ENCODE measurements at regions not wholly inside any gene's neighbourhood (a gene's known extent, or its start where the extent isn't known, plus 50 kb on each side); places are given as distances from the start of the nearest gene placed in this dataset.

DNA sequence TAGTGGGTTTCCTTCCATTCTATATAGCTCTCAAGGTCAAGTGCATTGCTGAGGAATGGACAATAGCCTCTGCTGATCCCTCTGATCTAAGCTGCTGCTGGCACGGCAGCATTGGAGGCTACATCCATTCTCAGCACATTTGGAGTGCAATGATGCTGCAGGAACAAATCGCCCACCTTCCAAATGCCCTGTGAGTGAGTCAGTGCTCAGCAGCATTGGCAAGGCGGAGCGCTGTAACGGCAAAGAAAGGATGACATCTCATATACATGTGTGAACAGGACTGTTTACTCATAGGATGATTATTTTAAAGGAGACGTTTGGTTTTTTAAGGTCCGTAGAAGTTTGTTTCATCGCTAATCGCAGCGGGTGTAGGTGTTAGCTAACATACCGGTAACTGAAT, 408.7 kb downstream of the ARHGEF28 start:
- no peak for DNase-seq (ENCODE audit: low read depth)
- H3K4me3 ChIP-seq (ENCODE audit: low read depth, low read length), result no peak overlapping the region
- TF ChIP-seq, protein P1, sequence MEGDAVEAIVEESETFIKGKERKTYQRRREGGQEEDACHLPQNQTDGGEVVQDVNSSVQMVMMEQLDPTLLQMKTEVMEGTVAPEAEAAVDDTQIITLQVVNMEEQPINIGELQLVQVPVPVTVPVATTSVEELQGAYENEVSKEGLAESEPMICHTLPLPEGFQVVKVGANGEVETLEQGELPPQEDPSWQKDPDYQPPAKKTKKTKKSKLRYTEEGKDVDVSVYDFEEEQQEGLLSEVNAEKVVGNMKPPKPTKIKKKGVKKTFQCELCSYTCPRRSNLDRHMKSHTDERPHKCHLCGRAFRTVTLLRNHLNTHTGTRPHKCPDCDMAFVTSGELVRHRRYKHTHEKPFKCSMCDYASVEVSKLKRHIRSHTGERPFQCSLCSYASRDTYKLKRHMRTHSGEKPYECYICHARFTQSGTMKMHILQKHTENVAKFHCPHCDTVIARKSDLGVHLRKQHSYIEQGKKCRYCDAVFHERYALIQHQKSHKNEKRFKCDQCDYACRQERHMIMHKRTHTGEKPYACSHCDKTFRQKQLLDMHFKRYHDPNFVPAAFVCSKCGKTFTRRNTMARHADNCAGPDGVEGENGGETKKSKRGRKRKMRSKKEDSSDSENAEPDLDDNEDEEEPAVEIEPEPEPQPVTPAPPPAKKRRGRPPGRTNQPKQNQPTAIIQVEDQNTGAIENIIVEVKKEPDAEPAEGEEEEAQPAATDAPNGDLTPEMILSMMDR (IDR thresholded peaks at IDR 0.05; ENCODE audit: insufficient read depth, low read depth, low read length, missing control alignments), result no peak

DNA sequence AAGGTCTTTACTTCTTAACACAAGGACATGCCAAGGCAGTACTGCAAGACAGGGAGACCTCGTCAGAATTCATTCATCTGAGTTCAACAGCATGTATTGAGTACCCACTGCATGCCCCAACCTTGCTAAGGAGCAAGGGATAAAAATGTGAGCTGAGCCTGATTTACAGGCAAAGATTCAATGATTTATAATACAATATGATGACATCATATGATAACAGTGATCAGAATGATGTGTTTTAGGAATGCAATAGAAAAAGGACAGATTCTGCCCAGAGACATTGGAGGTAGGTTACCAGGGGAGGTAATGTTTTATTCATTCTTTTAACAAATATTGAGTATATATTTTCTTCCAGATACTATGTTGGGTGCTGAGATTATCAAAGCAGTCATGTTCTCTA, 406.6 kb downstream of the ARHGEF28 start:
- H3K4me3 ChIP-seq (ENCODE audit: low read depth, low read length), result no peak overlapping the region
- DNase-seq (ENCODE audit: low read depth), result no peak
- TF ChIP-seq, protein P1 (IDR thresholded peaks at IDR 0.05; ENCODE audit: insufficient read depth, low read depth, low read length, missing control alignments), result no peak

DNA sequence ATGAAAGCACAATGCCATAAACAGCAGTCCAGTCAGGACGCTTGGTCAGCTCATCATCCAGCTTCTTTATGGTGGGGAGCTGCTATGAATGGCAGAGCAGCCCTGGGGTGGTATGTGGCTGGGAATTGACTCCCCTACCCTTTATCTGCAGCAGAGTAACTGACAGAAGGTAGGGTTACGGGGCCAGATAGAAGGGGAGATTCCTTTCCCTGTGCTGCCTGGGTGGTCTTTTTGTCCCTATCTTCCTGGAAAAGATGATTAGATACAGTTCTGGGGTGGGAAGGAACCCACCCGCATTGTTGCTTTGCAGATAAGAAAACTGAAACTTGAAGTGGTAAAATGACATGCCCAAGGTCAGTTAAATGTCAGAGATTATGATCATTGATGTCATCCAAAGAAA, 405.5 kb downstream of the ARHGEF28 start:
- no peak for DNase-seq (ENCODE audit: low read depth)
- TF ChIP-seq, protein P1 (IDR thresholded peaks at IDR 0.05; ENCODE audit: insufficient read depth, low read depth, low read length, missing control alignments), result no peak

DNA sequence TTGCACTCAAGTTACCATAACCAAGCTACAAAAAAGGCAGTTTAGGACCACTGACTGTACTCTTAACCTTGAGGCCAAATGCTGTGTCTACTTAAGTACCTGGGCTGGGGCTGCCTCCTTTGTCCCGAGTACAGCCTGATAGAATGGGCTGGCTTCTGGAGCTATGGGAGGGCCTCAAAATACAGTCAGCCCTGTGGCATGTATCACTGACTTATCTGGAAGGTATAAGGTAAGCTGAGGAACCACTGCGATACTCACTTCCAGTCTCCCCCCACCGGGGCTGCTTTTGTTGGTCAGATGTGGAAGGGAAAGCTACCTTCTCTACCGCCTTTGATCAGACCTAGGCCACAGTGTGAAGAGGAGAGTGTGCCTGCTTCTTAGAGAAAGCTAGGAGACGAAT, 404.8 kb downstream of the ARHGEF28 start:
- TF ChIP-seq, protein P1 (IDR thresholded peaks at IDR 0.05; ENCODE audit: insufficient read depth, low read depth, low read length, missing control alignments), result no peak
- DNase-seq (ENCODE audit: low read depth), result no peak
- no peak overlapping the region for H3K4me3 ChIP-seq (ENCODE audit: low read depth, low read length)

More for the DNA sequence above, 405.5 kb downstream of the ARHGEF28 start:
- no peak overlapping the region for H3K4me3 ChIP-seq (ENCODE audit: low read depth, low read length)

DNA sequence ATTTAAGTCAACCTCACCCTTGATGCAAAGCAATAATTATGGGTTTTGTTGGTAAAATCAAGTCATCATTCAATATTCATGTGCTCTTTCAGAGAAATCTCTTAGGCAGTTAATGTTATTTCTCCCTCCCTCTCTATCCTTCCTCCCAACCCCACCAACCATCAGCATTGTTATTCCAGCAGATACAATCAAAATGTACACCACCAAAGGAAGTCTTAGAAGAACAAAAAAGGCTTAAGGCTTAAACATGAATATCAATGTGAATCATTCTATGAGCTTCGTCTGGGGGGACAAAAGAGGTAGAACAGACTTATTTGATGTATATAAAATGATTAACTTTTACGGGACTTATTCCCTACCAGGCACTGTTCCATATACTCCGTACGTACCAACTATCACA, 404.4 kb downstream of the ARHGEF28 start:
- H3K4me3 ChIP-seq (ENCODE audit: low read depth, low read length), result no peak overlapping the region
- DNase-seq (ENCODE audit: low read depth), result no peak
- TF ChIP-seq, protein P1 (IDR thresholded peaks at IDR 0.05; ENCODE audit: insufficient read depth, low read depth, low read length, missing control alignments), result no peak

DNA sequence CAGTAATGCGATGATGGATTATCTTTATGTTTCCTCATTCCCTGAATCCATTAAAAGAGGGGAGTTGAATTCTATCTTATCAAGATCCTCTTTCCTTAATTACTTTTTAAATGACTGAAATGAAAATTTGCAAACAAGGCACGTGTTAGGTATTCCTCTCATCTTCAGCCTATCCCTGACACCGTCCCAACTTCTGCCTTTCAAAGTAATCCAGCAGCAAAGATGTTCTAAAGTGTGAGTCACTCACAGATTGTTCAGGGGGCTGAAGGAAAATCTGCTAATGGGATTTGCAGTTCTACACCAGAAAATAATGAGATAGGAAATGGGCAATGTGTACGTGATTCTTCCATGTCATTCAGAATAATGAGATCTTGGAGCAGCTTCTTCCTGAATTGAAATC, 403.0 kb downstream of the ARHGEF28 start:
- DNase-seq (ENCODE audit: low read depth), result no peak
- no peak overlapping the region for H3K4me3 ChIP-seq (ENCODE audit: low read depth, low read length)
- TF ChIP-seq, protein P1 (IDR thresholded peaks at IDR 0.05; ENCODE audit: insufficient read depth, low read depth, low read length, missing control alignments), result no peak

DNA sequence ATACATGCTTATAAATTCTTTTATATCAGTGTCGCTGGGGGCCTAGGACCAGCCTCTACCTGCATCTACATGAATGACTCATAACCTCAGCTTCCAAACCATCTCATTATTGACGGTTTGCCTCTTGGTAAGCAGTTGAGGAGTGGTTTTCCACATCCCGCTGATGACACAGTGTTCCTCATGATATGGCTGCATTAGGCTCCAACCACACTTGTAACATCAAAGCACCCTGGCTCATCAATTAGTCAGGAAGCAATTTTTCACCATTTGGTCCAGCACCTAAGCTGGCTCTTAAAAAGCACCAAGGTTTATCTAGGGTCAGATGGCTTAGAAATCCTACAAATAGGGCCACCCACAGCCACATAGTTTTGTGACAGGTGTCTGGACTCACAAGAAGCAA, 402.4 kb downstream of the ARHGEF28 start:
- H3K4me3 ChIP-seq (ENCODE audit: low read depth, low read length), result no peak overlapping the region
- DNase-seq (ENCODE audit: low read depth), result peak; percentile 12
- TF ChIP-seq, protein P1 (IDR thresholded peaks at IDR 0.05; ENCODE audit: insufficient read depth, low read depth, low read length, missing control alignments), result no peak
